GM11168 (cell line): ENCODE measurements at regions not wholly inside any gene's neighbourhood (a gene's known extent, or its start where the extent isn't known, plus 50 kb on each side); places are given as distances from the start of the nearest gene placed in this dataset.
"Not testable (repeated sequence)": the region's sequence is repeated elsewhere in the genome, so short reads cannot be mapped to it uniquely, and the experiment has no call there.

ENCODE experiments used
- in situ Hi-C: fragments of 300-500 bp; cut with MboI; formaldehyde crosslinking; loops from one replicate; pipeline ENCODE4 v1.12.0; 2022; ENCODE audit warnings: low sequenced_read_pairs; ENCODE audit not compliant: unreplicated experiment

DNA sequence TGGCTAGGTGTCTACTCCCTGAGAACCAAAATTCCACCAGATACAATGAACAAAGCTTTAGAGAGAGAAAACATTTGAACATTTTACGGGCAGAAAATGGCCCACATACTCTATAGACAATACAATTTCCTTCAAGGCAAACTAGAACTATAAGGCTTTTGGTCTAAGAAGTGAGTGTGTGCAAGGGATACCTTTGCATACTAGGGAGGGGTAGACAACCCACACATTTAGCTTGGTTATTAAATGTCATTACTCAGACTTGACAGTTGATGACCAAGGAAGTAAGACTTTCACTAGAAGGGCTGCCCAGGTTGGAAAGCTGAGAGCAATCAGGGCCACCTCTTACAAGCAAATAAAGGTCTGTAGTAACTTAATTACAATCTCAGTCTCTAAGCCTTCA is 64.0 kb upstream of the PLEKHM1 start:
- in situ Hi-C loops: not testable (repeated sequence)

DNA sequence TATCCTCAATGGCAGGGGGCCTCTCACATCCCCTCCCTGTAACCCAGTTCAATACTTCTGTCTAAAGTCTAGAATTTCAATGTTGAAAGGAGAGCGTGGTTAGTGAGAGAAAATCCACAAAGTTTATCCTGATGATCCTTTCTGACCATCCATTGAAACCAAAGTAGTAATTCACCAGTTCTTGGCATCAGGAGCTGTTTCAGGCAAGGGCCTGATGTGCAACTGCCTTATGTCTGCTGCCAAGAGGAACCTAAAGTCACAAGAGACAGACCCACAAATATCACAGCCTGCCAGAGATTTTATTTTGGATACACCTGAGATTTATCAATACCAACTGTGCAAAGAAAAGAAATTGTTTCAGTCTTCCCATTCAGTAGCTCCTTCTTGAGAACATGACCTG is 68.3 kb upstream of the PLEKHM1 start:
- in situ Hi-C loops: not testable (repeated sequence)

DNA sequence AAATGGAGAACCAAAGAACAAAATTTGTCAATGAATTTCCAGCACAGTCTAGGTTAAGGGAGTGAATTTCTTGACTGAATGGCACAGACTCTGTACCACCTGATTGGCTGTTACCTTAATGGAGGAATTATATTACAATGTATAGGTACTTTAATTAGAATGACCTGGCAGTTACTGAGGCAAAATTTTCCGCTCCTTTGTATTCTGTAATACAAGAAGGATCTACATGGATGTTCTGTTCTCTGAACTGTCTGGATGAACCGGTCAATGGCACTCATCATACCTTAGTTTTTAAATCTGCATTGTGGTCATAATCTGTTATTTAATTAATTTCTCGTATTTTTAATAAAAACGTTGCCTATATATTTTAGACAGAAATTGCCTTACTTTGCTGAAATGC is 72.3 kb upstream of the PLEKHM1 start:
- in situ Hi-C loops: not testable (repeated sequence)

DNA sequence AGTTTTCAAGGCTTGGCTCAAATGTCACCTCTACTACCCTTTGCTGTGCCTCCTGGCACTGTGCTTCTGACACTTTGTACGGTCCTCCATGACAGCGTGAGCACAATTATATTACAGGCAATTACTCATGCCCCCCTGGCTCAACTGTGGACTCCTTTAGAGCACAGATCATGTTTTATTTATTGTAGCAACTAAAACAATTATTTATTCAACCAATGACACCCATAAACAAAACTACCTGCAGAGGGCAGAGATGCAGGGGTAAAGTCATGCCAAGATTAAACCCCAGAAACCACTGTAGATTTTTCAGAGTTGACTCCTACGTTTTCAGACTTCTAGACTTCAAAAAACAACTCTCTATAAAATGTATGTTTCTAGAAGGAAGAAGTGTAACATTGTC is 72.8 kb upstream of the PLEKHM1 start:
- in situ Hi-C loops: not testable (repeated sequence)

DNA sequence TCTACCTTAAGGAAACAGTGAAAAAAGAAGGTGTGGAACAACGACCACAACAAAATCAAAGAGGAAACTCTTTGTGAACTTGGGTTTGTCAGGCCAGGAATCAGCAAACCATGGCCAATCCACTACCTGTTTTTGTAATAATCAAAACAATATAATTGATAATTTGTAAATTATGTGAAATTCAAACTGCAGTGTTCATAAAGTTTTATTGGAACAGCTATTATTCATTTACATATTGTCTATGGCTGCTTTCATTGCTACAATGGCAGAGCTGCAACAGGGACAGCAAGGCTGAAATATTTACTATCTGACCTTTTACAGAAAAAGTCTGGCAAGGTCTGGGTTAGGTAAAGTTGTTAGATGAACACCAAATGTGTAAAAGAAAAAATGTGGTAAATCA is 77.8 kb upstream of the PLEKHM1 start:
- in situ Hi-C loops: not testable (repeated sequence)

DNA sequence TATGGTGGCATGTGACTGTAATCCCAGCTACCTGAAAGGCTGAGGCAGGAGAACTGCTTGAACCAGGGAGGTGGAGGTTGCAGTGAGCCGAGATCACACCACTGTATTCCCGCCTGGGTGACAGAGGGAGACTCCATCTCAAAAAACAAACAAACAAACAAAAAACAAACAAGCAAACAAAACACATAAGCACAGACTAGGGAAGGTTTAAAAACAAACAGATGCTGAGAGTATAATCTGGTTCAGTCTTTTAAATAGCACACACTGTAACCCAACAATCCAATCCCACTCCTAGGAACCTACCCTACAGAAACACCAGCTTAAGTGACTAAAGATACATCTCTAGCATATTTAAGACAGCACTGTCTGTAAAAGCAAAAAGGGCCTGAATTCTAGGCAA is 82.8 kb upstream of the PLEKHM1 start:
- in situ Hi-C loops: not testable (repeated sequence)

DNA sequence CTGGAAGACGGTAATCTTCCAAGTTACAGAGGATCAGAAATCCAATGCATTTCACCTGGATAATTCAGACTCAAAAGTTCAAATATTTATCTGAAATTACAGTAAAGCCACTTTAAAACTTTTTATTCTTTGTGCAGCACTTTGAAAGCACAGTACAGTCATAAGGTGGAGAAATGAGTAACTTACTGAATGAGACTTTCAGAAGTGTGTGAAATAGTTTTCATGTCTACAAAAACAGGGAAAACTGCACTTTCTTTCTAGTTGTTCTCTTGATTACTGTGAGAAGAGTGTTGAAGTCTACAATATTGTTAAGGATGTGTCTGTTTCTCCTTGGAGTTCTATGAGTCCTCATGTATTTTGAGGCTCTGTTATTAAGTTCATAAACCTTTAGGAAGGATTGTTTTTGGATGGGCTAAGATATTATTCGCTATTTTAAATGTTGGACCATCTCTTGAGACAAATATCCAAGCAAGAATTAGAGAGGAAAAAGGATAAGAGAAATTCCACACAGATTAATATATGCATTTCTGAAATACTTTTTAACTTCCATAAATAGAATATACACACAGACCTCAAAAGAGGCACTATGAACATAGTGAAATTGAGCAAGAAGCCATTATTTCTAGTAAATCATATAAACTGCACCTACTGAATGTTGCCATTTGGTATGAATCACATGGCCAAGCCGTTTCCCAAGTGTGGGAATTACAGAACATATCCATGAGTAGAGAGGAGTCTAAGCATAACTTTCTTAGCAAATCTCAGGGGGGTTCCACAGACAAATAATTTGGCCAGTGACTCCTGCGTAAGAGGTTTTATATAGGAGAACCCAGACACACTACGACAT is 83.6 kb upstream of the PLEKHM1 start:
- in situ Hi-C loops: no loop called here

DNA sequence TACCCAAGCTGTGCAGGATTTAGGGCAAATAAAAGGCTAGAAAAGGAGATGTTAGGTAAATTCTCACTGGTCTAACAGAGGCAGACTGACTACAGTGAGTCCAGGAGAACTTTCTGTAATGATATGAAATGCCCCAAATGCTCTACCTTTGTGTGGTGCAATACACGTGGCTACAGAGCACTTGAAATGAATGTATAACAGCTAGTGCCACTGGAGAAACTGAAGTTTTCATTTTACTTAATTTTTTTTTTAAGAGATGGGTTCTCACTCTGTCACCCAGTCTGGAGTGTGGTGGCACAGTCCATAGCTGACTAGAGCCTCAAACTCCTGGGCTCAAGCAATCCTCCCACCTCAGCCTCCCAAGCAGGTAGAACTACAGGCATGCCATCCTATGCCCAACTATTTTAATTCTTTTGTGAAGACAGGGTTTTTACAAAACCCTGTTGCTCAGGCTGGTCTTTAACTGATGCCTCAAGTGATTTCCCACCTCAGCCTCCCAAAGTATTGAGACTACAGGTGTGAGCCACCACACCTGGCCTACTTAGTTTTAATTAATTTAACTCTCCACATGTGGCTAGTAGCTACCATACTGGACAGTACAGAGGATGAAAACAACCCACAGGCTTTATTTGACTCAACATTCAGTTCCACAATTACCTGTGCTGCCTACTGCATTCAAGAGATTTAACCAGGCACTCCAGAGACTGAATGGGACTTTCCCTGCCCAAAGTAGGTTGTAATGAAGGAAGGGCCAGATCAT is 84.8 kb upstream of the PLEKHM1 start:
- in situ Hi-C loops: loop anchor here (5.0 kb wide), 1 partner anchor 917 kb away; no protein-coding TSS in a partner anchor

DNA sequence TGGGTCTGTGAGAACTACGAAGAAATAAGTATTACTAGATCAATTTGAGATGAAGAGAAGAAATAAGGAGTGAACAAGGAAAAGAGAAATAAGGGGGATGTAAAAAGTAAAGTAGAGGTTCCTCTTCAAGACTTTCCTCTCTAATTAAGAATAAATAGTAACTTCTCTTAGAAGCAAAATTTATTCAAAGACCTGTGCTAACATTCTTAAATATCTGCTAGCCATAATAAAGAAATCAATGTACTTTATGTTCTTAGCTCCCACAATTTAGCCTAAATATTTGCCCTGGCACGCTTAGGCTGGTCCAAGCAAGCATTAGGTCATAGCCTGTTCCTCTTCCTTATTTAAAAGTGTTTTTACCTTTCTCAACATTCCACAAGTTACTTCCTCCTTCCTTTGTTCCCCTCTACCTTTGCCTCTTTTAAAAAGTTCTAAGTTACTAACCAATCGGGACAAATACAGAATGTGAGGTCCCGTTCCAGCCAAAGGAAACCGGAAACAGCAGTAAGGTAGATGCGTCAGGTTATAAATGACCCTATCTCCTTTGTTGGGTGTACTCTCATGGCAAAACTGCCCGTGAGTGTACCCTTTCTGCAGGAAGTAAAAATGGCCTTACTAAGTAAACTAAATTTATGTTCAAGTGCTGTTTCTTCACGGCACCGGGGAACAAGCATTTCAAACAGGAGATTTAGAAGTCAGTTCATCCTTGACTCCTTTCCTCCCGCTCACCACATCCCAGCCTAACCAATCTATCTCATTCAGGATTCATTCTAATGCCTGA is 86.2 kb upstream of the PLEKHM1 start:
- in situ Hi-C loops: loop anchor here (5.0 kb wide), 1 partner anchor 916 kb away; no protein-coding TSS in a partner anchor

DNA sequence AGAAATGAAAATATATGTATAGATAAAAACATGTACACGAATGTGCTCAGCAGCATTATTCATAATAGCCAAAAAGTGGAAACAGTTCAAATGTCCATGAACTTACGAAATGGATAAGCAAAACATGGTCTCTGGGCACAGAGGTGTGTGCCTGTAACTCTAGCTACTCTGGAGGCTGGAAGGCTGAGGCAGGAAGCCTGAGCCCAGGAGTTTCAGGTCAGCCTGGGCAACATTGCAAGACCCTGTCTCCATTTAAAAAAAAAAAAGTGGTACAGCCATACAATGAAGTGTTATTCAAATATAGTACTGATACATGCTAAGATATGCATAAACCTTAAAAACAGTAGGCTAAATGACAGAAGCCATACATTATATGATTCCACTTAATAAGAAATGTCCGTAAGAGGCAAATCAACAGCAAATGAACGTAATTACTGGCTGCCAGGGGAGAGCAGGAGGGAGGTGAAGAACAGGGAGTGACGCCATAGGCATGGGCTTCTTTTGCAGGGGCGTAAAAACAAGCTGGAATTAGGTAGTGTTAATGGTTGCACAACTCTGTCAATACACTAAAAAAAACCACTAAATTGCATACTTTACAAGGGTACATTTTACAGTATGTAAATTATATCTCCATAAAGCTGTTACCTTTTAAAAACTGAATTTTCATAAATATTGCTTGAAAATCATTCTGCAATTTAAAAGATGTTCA is 87.2 kb upstream of the PLEKHM1 start:
- in situ Hi-C loops: loop anchor here (5.0 kb wide), 1 partner anchor 915 kb away; no protein-coding TSS in a partner anchor

DNA sequence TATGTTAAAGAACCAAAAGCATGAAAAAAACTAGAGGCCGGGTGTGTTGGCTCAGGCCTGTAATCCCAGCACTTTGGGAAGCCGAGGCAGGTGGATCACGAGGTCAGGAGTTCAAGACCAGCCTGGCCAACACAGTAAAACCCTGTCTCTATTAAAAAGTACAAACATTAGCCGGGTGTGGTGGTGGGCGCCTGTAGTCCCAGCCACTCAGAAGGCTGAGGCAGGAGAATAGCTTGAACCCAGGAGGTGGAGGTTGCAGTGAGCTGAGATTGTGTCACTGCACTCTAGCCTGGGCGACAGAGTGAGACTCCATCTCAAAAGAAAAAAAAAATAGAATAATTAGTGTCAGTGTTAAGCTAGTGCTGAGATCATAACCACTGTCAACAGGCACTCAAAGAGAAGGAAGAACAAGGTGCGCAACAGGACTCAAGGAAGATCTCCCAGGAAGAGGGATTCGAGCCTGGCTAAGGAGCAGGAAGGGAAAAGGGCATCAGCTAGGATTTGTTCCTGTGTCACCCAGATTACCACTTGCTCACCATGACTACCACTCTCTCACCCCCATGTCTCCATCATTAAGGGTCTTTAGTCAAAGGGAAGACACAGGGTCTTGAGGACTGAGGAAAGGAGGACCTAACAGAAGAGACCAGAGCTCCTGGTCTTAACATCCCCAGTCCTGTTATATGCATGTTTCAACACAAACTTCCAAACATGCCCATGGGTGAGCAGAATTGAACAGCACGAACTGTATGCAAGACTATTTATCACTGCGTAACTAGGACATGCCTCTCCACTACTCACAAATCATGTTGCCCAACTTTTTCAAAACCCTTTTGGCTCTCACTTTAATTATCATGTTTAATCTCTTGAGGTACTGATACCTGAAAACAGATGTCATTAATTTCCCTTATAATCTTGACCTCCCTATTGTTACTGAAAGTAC is 88.3 kb upstream of the PLEKHM1 start:
- in situ Hi-C loops: loop anchor here (5.0 kb wide), 1 partner anchor 914 kb away; no protein-coding TSS in a partner anchor

DNA sequence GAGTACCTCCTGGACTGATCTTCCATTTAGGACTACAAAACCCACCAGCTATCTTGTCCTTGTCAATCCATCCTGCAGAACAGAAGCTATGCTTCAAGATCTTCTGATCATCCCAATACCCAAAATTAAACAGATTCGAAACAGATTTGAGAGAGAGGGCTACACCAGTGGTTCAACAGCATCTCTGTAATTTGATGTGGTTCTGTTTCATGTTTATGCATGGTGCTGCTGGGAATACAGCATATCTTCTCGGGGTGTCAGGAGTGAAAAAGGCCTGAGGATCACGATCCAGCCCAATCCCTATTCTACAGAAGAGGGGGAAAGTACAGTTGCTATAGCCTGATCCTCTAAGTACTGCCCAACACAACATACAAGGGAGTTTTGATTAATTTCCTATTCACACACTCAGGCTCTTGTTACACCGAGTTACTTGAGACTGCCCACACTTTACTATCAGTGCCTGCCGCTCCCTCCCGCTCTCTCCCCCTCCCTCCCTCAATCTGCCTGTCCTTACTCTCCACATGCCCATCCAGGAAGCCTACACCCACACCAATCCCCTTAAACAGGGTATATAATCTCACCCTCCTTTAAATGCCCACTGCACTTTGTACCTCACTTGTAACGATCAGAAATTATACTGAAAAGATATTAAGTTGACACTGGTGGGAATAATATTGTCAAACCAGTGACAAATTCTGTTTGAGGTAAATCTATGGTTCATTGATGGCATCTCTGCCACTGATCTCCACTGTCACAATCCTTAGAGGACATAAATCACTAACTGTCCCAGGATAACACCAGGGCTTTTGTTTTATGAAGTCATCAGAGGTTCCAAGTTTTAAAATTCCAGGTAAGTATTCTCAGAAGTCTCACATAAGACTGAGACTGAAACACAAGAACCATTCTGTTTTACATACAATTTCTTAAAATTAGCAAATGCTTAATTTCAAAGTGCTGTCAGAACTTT is 89.3 kb upstream of the PLEKHM1 start:
- in situ Hi-C loops: loop anchor here (5.0 kb wide), 1 partner anchor 912 kb away; no protein-coding TSS in a partner anchor

DNA sequence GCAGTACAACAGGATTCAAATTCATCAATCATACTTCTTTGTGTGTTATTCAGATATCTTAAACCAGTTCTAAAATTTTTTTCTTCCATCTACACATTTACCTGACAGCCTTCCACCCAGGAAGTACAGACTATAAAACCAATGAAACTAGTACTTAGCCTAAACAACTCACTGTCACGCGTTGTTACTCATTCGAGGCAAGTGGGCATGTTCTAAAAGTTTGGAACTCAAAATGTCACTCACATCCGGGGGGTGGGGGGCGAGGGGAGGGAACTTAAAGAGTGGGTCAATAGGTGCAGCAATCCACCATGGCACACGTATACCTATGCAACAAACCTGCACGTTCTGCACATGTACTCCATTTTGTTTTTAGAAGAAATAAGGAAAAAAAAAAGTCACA is 90.4 kb upstream of the PLEKHM1 start:
- in situ Hi-C loops: no loop called here

DNA sequence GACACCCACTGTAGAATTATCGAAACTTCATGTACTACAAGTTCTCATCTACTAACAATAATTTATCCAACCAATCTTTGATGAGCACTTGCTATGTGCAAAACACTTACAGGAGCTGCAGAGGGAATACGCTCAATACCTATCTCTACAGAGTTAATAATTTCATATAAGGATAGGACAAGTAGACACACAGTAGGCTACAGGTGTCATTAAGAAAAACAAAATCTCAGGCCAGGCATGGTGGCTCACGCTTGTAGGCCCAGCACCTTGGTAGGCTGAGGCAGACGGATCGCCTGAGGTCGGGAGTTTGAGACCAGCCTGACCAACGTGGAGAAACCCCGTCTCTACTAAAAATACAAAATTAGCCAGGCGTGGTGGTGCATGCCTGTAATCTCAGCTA is 91.3 kb upstream of the PLEKHM1 start:
- in situ Hi-C loops: no loop called here

DNA sequence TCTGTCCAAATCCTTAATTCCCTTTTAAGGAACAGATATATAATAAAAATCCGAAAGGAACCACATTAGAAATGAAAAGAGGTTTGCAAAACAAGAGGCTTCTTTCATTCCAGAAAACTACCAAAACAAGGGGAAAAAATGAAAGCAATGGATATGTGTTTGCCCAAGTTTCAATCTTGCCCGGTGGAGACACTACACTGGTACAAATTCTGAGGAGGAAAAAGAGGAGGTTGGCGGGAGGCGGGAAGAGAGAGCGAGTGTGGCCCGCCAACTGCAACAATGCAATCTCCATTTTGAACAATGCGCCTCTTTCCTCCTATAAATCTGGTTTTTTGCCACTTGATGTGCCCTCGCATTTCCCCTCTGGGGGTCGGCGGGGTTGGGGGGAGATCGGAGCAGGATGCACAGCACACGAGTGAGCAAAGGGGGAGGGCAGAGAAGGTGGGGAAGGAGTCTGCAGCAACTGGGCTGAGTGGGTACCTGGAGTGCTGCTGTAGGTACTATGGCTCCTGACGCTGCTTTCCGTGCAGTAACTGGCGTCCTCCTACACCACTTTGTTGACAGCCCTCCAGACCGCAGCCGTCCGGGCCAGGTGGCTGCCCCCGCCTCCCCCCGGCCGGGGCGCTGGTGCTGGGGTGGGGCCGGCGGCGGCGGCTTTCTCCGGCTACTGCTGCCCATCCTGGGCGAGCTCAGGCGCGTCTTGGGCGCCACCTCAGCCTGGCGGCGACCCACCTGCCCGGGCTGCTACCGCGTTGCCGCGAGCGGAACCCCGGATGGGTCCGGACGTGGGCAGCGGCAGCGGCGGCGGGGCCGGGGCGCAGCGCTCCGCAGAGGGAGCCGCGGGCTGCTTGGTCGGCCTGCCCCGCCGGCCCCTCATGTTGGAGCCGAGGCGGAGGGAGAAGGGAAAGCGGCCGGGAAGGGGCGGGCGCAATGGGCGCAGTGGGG is 93.8 kb upstream of the PLEKHM1 start:
- in situ Hi-C loops: loop anchor here (5.0 kb wide), 1 partner anchor 673 kb away; no protein-coding TSS in a partner anchor

DNA sequence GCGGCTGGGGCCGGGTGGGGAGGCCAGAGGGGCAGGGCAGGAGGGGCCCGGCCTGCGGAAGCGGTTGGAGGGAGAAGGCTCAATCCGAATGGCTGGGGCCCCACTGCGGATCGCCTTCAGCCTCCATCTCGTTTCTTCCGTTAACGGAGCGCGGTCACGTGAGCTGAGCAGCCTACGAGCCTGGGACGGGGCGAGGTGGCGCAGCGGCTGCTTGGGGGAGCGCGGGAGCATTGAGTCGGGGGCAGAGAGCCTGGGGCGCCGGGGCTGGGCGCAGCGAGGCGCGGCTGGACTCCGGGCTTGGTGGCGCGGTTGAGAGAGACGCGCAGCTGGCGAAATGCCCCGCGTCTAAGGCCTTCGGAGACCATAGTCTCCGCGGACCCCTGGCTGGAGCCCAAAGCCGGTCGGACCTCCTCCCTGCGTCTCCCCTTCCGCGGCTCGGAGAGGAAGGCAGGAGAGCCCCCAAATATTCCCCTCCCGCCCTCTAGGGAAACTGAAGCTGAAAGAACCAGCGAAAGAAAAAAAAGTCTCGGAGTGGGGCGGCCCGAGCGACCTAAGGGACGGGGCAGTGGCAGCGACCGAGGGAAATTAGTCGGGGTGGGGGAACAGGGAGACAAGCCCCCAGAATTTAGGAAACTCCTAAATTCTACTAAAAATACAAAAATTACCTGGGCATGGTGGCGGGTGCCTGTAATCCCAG is 94.7 kb upstream of the PLEKHM1 start:
- in situ Hi-C loops: loop anchor here (5.0 kb wide), 1 partner anchor 672 kb away; no protein-coding TSS in a partner anchor
